SK-N-SH (cell line): ENCODE measurements at regions not wholly inside any gene's neighbourhood (a gene's known extent, or its start where the extent isn't known, plus 50 kb on each side); places are given as distances from the start of the nearest gene placed in this dataset.

ENCODE experiments used
- CTCF ChIA-PET: fragments of 300-600, 350-600 bp; formaldehyde crosslinking; extraction: SDS; loops from one replicate; lab custom pipeline; 2021; lab: Yijun Ruan, JAX
- POLR2A ChIA-PET: fragments of 350-600 bp; sonication (Branson Sonifier 250); formaldehyde crosslinking; extraction: SDS; loops from one replicate; lab custom pipeline; 2020; ENCODE audit warnings: antibody characterized with exemption, inconsistent platforms; lab: Yijun Ruan, JAX
- DNase-seq: peaks from one replicate; pipeline ENCODE4 v3.0.0; 2012
- H2AFZ ChIP-seq: fragments of 200-600 bp; sonication (generic); 2 replicates; pipeline ENCODE4 v1.8.1; 2016; ENCODE audit warnings: antibody characterized with exemption, mild to moderate bottlenecking, low read depth
- H3F3A ChIP-seq: fragments of 200-600 bp; sonication (generic); replicated peaks from 2 replicates; pipeline ENCODE3; 2016; ENCODE audit warnings: antibody characterized with exemption, mild to moderate bottlenecking; ENCODE audit not compliant: insufficient read depth
- H3K27ac ChIP-seq, 2 experiments: fragments of 200-500 bp in 1 of 2; fragments of 200-600 bp in 1 of 2; sonication (Bioruptor generic) in 1 of 2; sonication (generic), shearing (Covaris generic) in 1 of 2; 2 replicates each; pipeline versions ENCODE4 v1.5.1 to v1.6.1; 2014 to 2016; ENCODE audit warnings: low read depth in 2 of 2, inconsistent platforms in 1 of 2, low read length in 1 of 2, mild to moderate bottlenecking in 1 of 2, mixed read lengths in 1 of 2
- H3K27me3 ChIP-seq: fragments of 200-600 bp; sonication (generic), shearing (Covaris generic); 2 replicates; pipeline ENCODE4 v1.6.1; 2016; ENCODE audit warnings: mixed run types; ENCODE audit not compliant: insufficient read depth
- H3K36me3 ChIP-seq, 2 experiments: fragments of 200-500 bp in 1 of 2; fragments of 200-600 bp in 1 of 2; sonication (Bioruptor generic) in 1 of 2; sonication (generic) in 1 of 2; replicated peaks in 1 of 2; 2 replicates each; pipeline versions ENCODE3 to v1.5.1; 2014 to 2016; ENCODE audit warnings: low read length in 1 of 2, mild to moderate bottlenecking in 1 of 2; ENCODE audit not compliant: insufficient read depth in 2 of 2, control insufficient read depth in 1 of 2
- H3K4me1 ChIP-seq, 2 experiments: fragments of 200-500 bp in 1 of 2; fragments of 200-600 bp in 1 of 2; sonication (Bioruptor generic) in 1 of 2; sonication (generic), shearing (Covaris generic) in 1 of 2; 2 replicates each; pipeline versions ENCODE4 v1.5.1 to v1.6.1; 2014 to 2016; ENCODE audit warnings: low read depth in 1 of 2, low read length in 1 of 2, mixed run types in 1 of 2; ENCODE audit not compliant: insufficient read depth in 2 of 2, control insufficient read depth in 1 of 2
- H3K4me2 ChIP-seq: fragments of 200-600 bp; sonication (generic), shearing (Covaris generic); 2 replicates; pipeline ENCODE4 v1.6.1; 2017; ENCODE audit warnings: mixed run types
- H3K4me3 ChIP-seq, 2 experiments: fragments of 200-500 bp in 1 of 2; fragments of 200-600 bp in 1 of 2; sonication (Bioruptor generic) in 1 of 2; sonication (generic), shearing (Covaris generic) in 1 of 2; 2 replicates each; pipeline versions ENCODE4 v1.5.1 to v1.8.1; 2014 to 2016; ENCODE audit warnings: low read depth in 2 of 2, inconsistent platforms in 1 of 2, low read length in 1 of 2, mild to moderate bottlenecking in 1 of 2, mixed read lengths in 1 of 2, moderate library complexity in 1 of 2
- H3K79me2 ChIP-seq: fragments of 200-600 bp; sonication (generic); 2 replicates; pipeline ENCODE4 v1.8.1; 2017; ENCODE audit warnings: mild to moderate bottlenecking; ENCODE audit not compliant: insufficient read depth
- H3K9ac ChIP-seq: fragments of 200-600 bp; sonication (generic); 2 replicates; pipeline ENCODE4 v1.6.1; 2017; ENCODE audit warnings: mixed run types
- H3K9me2 ChIP-seq: fragments of 200-600 bp; sonication (generic); 2 replicates; pipeline ENCODE4 v1.6.1; 2017; ENCODE audit warnings: mixed run types
- H3K9me3 ChIP-seq: fragments of 200-600 bp; sonication (generic); 2 replicates; pipeline ENCODE4 v1.6.1; 2017; ENCODE audit warnings: mixed run types, mild to moderate bottlenecking, moderate library complexity
- H4K20me1 ChIP-seq: fragments of 200-600 bp; sonication (generic); 2 replicates; pipeline ENCODE4 v1.6.1; 2017; ENCODE audit warnings: mild to moderate bottlenecking, mixed run types; ENCODE audit not compliant: insufficient read depth
- CHD2 ChIP-seq: fragments of 150-350 bp; IDR thresholded peaks from 2 replicates; pipeline ENCODE4 v1.6.1; 2018; ENCODE audit warnings: low read length; ENCODE audit not compliant: partially characterized antibody
- ELF1 ChIP-seq: IDR thresholded peaks from 2 replicates; pipeline ENCODE4 v1.4.0; 2012
- FOXJ3 ChIP-seq: sonication (generic); formaldehyde crosslinking; IDR thresholded peaks from 2 replicates; pipeline ENCODE4 v1.5.1; 2020; ENCODE audit warnings: mild to moderate bottlenecking, missing genetic modification reagents
- NRF1 ChIP-seq: IDR thresholded peaks from 2 replicates; pipeline ENCODE4 v1.6.1; 2012; ENCODE audit warnings: low read depth, mild to moderate bottlenecking, low read length
- RAD21 ChIP-seq: IDR thresholded peaks from 2 replicates; pipeline ENCODE4 v1.6.1; 2012; ENCODE audit warnings: mild to moderate bottlenecking, low read length
- RCOR1 ChIP-seq: fragments of 150-350 bp; IDR thresholded peaks from 2 replicates; pipeline ENCODE4 v1.6.1; 2017; ENCODE audit warnings: antibody characterized with exemption, low read length
- REST ChIP-seq: IDR thresholded peaks from 2 replicates; pipeline ENCODE4 v1.6.1; 2012; ENCODE audit warnings: mild to moderate bottlenecking, low read depth, low read length, moderate library complexity
- SIN3A ChIP-seq: IDR thresholded peaks from 2 replicates; pipeline ENCODE4 v1.6.1; 2012; ENCODE audit warnings: low read depth, mild to moderate bottlenecking, low read length, moderate library complexity, borderline replicate concordance
- TCF12 ChIP-seq: IDR thresholded peaks from 2 replicates; pipeline ENCODE4 v1.4.0; 2012
- USF1 ChIP-seq: IDR thresholded peaks from 2 replicates; pipeline ENCODE4 v1.4.0; 2012; ENCODE audit warnings: low read depth, borderline replicate concordance
- WGBS: methylation state at CpG from one replicate; pipeline ENCODE4 v1.1.6; 2017; ENCODE audit warnings: low lambda C conversion rate; 5-methylcytosine and 5-hydroxymethylcytosine counted together

- no peaks in the 10 kb centered on the region for H3K79me2 ChIP-seq
- no peaks in the 10 kb centered on the region for H3K9me2 ChIP-seq
- peak overlapping the region in 1 of 2 experiments; percentile 99; a peak in 3 of 4 replicates for H3K27ac ChIP-seq
- no peak for DNase-seq
- H3K4me3 ChIP-seq = no peak overlapping the region
- H3F3A ChIP-seq = peaks cover 28% of the 10 kb centered on the region
- CTCF ChIA-PET = no interaction called here
- no peak overlapping the region for H2AFZ ChIP-seq
- TF ChIP-seq SIN3A = no peak
- no peak for TF ChIP-seq RAD21
- TF ChIP-seq USF1 = no peak
- no peak for TF ChIP-seq NRF1
- TF ChIP-seq, all 33 proteins: peak for 0
- H3K4me2 ChIP-seq = peak overlapping the region; percentile 22; the same call in 1 of the 2 replicates
- no peak overlapping the region for H3K9ac ChIP-seq
- H3K27me3 ChIP-seq = no peaks in the 10 kb centered on the region
- no peaks in the 10 kb centered on the region for H4K20me1 ChIP-seq
- peaks cover 7 to 29% of the 10 kb centered on the region in 2 experiments for H3K4me1 ChIP-seq
- POLR2A ChIA-PET = no interaction called here
- no peaks in the 10 kb centered on the region for H3K36me3 ChIP-seq
- 0 out of 2 replicates have a peak, but pooled peaks cover 3% of the 10 kb centered on the region for H3K9me3 ChIP-seq
- WGBS = 62% methylated on average over 5 of the region's 5 CpGs
Measured at GRCh38 chr2:100744589-100744988, 75.3 kb upstream of the NPAS2 start.

GRCh38 chr2:100745604-100746003 lies 74.3 kb upstream of the NPAS2 start:
- Histone ChIP-seq H3K9me3 (0 out of 2 replicates have a peak, but pooled peaks cover 7% of the 10 kb centered on the region), H3K27me3 (no peaks in the 10 kb centered on the region), H3K27ac (no peak overlapping the region), H3K4me3 (no peak overlapping the region), H3K79me2 (no peaks in the 10 kb centered on the region), H3K9me2 (no peaks in the 10 kb centered on the region), H3K4me2 (no peak overlapping the region), H4K20me1 (no peaks in the 10 kb centered on the region), H3F3A (peaks cover 26% of the 10 kb centered on the region), H3K36me3 (no peaks in the 10 kb centered on the region), H3K4me1 (peaks cover 7 to 29% of the 10 kb centered on the region in 2 experiments), H2AFZ (no peak overlapping the region), H3K9ac (no peak overlapping the region)
- 90% methylated on average over 5 of the region's 5 CpGs for WGBS
- ChIA-PET CTCF (no interaction called here), POLR2A (no interaction called here)
- DNase-seq = no peak
- TF ChIP-seq TCF12 (no peak), USF1 (no peak), FOXJ3 (CRISPR knock-in tag) (no peak), CHD2 (no peak), RCOR1 (no peak), ELF1 (no peak), NRF1 (no peak), REST (no peak)
